ENCODE measurements at regions not wholly inside any gene's neighbourhood (a gene's known extent, or its start where the extent isn't known, plus 50 kb on each side); places are given as distances from the start of the nearest gene placed in this dataset.

DNA sequence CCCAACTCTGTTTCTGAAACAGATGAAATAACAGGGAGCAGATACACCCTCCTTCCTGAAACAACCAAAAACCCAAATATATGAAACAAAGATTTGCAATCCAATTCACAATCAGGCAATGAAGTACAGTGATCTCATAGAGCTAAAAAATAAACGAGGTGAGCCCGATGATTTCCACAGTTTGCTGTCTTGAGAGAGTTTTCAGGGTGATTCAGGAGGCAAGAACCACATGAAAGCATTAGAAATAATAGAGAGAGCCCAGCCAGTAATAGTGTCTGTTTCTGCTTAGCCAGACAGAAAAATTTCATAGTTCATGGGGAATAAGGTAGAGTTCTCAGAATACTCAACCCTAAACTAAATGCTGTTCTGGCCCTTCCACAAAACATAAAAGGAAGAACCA, 296.2 kb downstream of the PDHA2 start:
- TF ChIP-seq CTCF (IDR thresholded peaks at IDR 0.05; ENCODE audit: extremely low read depth in 1 of 2, insufficient read depth in 1 of 2, low read depth in 1 of 2, low read length in 2 of 2) = no peak
- TF ChIP-seq, protein P1, sequence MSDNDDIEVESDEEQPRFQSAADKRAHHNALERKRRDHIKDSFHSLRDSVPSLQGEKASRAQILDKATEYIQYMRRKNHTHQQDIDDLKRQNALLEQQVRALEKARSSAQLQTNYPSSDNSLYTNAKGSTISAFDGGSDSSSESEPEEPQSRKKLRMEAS (IDR thresholded peaks at IDR 0.05; ENCODE audit: insufficient read depth, insufficient read length) = no peak
- no peak for TF ChIP-seq POLR2A (IDR thresholded peaks at IDR 0.05; ENCODE audit: low read depth, low read length)
- TF ChIP-seq JUN (IDR thresholded peaks at IDR 0.05; ENCODE audit: borderline replicate concordance, insufficient read depth, insufficient read length, low read depth) = no peak
- no peak for TF ChIP-seq MYC (IDR thresholded peaks at IDR 0.05; ENCODE audit: low read depth, low read length)
- TF ChIP-seq GATA2 (IDR thresholded peaks at IDR 0.05; ENCODE audit: insufficient read depth, insufficient read length, low read depth, low read length) = no peak
- no peak for TF ChIP-seq POLR2AphosphoS5 (IDR thresholded peaks at IDR 0.05; ENCODE audit: insufficient read depth, low read depth, low read length)
